ENCODE measurements at regions not wholly inside any gene's neighbourhood (a gene's known extent, or its start where the extent isn't known, plus 50 kb on each side); places are given as distances from the start of the nearest gene placed in this dataset.
A peak's percentile ranks its signal among the peaks of the same experiment; 100 is the strongest.

- Histone ChIP-seq H3K9me3 (no peaks in the 10 kb centered on the region), H3K36me3 (no peaks in the 10 kb centered on the region), H3K27me3 (no peaks in the 10 kb centered on the region), H3K4me3 (no peak overlapping the region)
- DNase-seq = peak; percentile 33
Observed at GRCh38 chr11:15893080-15893492, 463.3 kb downstream of the SOX6 start.

DNA sequence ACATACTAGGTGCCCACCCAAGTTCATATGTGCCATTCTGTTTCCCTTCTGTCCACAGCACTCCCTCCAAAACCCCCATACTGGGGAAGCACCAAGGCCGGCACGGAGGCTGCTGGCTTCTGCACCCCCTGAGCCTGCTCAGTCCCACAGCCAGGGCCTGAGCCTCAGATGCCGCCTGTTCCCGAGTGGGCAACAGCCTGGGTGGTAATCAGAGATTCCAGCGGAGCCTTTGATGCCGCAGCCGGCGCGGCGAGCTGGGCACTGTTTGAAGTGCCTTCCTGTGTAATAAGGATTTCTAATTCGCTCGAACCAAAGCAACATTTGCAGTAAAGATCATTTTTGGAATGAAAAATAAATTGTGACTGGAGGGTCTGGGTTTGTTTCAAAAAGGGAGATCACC lies 460.3 kb downstream of the SOX6 start:
- no peak overlapping the region for H3K4me3 ChIP-seq
- no peaks in the 10 kb centered on the region for H3K27me3 ChIP-seq
- no peaks in the 10 kb centered on the region for H3K9me3 ChIP-seq
- H3K36me3 ChIP-seq = no peaks in the 10 kb centered on the region
- DNase-seq = no peak

- Histone ChIP-seq H3K4me3 (no peak overlapping the region), H3K9me3 (no peaks in the 10 kb centered on the region), H3K27me3 (no peaks in the 10 kb centered on the region), H3K36me3 (no peaks in the 10 kb centered on the region)
- DNase-seq = no peak
Observed at GRCh38 chr11:15896530-15896929, 459.8 kb downstream of the SOX6 start.

DNA sequence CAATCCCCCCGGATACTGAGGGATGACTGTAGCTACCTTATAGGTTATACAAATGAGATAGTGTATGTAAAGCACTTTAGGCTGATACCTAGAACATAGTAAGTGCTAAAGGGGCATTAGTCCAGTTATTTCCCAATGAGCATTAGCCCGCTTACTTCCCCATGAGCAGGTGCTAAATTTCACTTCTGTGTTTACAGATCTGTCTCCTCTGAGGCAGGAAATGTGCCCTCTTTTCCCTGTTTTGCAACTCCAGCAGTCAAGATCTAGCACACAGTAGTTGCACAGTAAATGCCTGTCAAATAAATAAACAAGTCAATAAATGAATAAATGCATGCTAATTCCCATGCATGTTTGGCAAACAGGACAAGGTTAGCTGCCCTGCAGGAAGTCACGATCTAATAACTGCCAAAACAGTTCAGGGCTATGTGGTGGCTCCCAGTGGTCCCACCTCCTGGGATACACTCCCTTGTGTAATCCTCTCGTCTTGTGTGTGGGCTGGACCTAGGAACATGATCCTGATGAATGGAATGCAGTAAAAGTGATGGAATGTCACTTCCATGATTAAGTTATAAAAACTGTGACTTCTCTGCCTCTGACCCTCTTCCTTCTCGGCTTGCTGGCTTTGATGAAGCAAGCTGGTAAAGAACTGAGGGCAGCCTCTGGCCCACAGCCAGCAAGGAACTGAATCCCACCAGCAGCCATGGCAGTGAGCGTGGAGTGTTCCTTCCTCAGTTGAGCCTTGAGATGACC lies 459.0 kb downstream of the SOX6 start:
- no peaks in the 10 kb centered on the region for H3K27me3 ChIP-seq
- DNase-seq = peak; percentile 16
- no peak overlapping the region for H3K4me3 ChIP-seq
- no peaks in the 10 kb centered on the region for H3K9me3 ChIP-seq
- H3K36me3 ChIP-seq = no peaks in the 10 kb centered on the region

- Histone ChIP-seq H3K4me3 (no peak overlapping the region), H3K9me3 (no peaks in the 10 kb centered on the region), H3K27me3 (no peaks in the 10 kb centered on the region), H3K36me3 (no peaks in the 10 kb centered on the region)
- no peak for DNase-seq
Observed at GRCh38 chr11:15901054-15901453, 455.3 kb downstream of the SOX6 start.

DNA sequence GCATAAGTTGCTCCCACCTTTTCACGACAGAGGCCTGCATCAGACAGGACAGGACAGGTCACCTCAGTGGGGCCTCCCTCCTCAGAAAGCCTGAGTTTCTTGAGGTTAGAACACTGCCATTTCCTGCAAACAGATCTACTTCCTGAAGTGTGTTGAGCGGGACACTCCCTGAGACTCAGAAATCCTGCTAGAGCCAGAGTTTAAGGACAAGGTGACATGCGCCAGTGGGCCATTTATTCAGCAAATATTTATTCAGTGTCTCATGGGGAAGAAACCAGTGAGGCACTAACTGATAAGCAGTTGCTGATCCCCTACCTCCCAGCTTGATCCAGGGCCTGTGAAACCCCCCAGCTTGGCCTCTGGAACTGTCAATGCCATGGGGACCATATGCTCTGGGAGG lies 454.6 kb downstream of the SOX6 start:
- H3K9me3 ChIP-seq = no peaks in the 10 kb centered on the region
- H3K4me3 ChIP-seq = no peak overlapping the region
- no peaks in the 10 kb centered on the region for H3K27me3 ChIP-seq
- no peak for DNase-seq
- H3K36me3 ChIP-seq = no peaks in the 10 kb centered on the region

DNA sequence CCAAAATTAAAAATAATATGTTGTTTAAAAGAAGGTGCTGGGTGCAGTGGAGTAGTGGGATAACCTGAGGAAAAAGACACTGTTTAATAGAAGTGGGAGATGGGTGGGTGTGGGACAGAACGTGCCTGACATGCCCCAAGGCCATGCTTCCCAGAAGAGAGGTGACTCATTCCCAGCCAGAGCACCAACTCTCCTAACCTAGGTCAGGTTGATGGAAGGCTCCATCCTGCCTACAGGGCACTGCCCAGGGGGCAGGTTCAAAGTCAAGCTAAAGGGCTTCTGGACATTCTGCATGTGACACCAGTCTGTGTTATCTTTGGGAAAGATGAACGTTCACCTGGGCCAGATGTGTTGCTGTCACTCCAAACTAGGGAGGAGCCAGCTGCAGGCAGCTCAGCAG lies 453.1 kb downstream of the SOX6 start:
- Histone ChIP-seq H3K9me3 (no peaks in the 10 kb centered on the region), H3K36me3 (no peaks in the 10 kb centered on the region), H3K27me3 (no peaks in the 10 kb centered on the region), H3K4me3 (no peak overlapping the region)
- DNase-seq = no peak

GRCh38 chr11:15905366-15906104 lies 450.8 kb downstream of the SOX6 start:
- no peak for DNase-seq
- H3K4me3 ChIP-seq = no peak overlapping the region
- H3K27me3 ChIP-seq = no peaks in the 10 kb centered on the region
- no peaks in the 10 kb centered on the region for H3K36me3 ChIP-seq
- H3K9me3 ChIP-seq = no peaks in the 10 kb centered on the region

DNA sequence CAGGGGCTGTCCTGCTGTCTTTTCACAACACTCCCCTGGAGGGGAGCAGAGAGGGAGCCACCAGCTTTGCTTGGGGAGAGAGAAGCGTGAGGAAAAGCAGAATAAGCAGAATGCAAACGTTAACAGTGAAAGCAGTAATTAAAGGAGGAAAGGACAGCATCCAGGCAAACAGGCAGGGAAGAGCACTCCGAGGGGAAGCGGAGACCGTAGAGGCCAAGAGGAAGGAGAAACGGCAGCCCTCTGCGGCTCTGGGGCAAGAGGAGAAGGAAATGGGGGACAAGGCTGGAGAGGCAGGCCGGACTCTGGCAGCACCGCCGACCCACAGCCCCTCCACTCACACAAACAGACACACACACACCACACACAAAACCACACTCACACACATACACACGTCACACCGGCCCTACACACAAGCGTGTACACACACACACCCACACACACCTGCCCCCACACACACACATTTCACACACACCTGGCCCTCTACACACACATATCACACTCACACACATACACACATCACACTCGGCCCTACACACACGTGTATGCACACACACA lies 449.8 kb downstream of the SOX6 start:
- Histone ChIP-seq H3K4me3 (no peak overlapping the region), H3K36me3 (no peaks in the 10 kb centered on the region), H3K9me3 (no peaks in the 10 kb centered on the region), H3K27me3 (no peaks in the 10 kb centered on the region)
- DNase-seq = no peak

- no peaks in the 10 kb centered on the region for H3K9me3 ChIP-seq
- no peaks in the 10 kb centered on the region for H3K27me3 ChIP-seq
- no peaks in the 10 kb centered on the region for H3K36me3 ChIP-seq
- DNase-seq = no peak
- no peak overlapping the region for H3K4me3 ChIP-seq
Observed at GRCh38 chr11:15907806-15908205, 448.5 kb downstream of the SOX6 start.

DNA sequence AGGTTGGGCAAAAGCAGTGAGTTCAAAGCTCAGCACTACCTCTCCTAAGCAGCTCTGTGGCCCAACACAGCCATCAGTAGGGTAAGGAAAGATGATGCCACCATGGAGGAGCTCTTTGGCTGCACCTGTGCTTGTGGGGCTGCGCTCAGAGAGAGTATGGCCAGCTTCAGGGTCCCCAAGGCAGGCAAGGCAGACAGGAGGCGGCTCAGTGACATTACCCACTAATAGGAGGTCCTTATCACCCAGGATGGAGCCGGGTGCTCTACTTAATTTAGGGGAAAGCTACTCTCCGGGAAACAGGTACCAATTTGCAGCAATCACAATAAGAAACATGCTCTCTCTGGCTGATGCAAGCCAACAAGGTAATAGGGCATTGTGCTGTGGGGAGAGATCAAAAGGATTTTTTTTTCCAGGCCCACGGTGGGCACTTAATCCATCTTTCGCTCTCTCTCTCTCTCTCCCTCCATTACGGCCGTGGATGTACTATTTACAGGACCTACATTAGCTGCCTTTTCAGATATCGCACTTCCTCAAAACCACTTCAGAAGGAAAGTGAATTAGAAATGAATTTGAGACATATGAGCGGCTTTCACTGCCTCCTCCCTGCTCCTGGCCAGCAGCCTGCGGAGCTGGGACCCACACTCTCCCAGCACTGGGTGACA lies 446.3 kb downstream of the SOX6 start:
- H3K4me3 ChIP-seq = no peak overlapping the region
- H3K9me3 ChIP-seq = no peaks in the 10 kb centered on the region
- no peak for DNase-seq
- H3K36me3 ChIP-seq = no peaks in the 10 kb centered on the region
- H3K27me3 ChIP-seq = no peaks in the 10 kb centered on the region

DNA sequence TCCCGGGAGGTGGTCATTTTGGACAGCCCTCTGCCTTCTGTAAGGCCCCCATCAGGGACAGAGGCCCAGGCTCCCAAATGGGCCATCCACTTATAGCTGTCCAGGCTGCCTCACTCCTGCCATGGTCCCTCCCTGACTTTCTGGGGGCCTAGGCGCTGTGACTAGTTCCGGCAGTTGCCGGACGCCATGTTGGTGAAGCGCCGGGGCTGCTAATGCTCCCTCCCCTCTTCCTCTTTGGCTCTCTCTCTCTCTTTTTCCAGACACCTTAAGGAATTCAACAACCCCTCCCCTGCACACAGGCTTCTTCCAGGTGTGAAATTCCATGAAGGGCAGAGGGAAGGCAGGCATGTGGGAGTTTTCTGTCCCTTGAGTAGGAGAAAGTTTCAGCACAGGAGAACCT lies 445.6 kb downstream of the SOX6 start:
- no peaks in the 10 kb centered on the region for H3K36me3 ChIP-seq
- H3K9me3 ChIP-seq = no peaks in the 10 kb centered on the region
- no peak for DNase-seq
- no peaks in the 10 kb centered on the region for H3K27me3 ChIP-seq
- no peak overlapping the region for H3K4me3 ChIP-seq

DNA sequence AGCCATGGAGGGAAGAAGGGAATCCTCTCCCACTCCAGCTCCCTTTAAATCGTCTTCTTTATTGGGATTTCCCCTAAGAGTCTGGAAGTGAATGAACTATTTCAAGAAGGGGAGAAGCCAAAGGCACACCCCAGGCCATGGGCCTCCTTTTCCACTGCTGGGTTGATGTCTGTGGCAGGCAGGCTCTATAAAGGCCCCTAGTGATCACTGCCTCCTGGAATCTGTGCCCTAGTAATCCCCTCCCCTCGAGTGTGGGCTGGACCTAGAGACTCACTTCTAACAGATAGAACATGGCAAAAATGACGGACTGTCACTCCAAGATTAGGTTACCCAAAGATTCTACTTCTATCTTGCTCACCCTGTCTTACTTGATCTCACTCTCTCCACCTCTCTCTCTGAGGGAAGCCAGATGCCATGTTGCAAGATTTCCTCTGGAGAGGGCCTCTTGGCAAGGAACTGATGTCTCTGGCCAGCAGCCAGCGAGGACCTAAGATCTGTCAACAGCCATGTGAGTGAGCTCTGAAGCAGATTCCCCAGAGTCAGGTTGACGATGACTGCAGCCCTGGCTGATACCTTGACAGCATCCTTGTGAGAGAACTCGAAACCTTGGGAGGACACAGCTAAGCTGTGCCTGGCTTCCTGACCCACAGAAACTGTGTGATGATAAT lies 444.8 kb downstream of the SOX6 start:
- no peaks in the 10 kb centered on the region for H3K27me3 ChIP-seq
- H3K4me3 ChIP-seq = no peak overlapping the region
- no peak for DNase-seq
- H3K9me3 ChIP-seq = no peaks in the 10 kb centered on the region
- no peaks in the 10 kb centered on the region for H3K36me3 ChIP-seq

- Histone ChIP-seq H3K27me3 (no peaks in the 10 kb centered on the region), H3K9me3 (no peaks in the 10 kb centered on the region), H3K4me3 (no peak overlapping the region), H3K36me3 (no peaks in the 10 kb centered on the region)
- DNase-seq = no peak
Observed at GRCh38 chr11:15912291-15912690, 444.1 kb downstream of the SOX6 start.

GRCh38 chr11:15912825-15913224 lies 443.5 kb downstream of the SOX6 start:
- Histone ChIP-seq H3K9me3 (no peaks in the 10 kb centered on the region), H3K4me3 (no peak overlapping the region), H3K27me3 (no peaks in the 10 kb centered on the region), H3K36me3 (no peaks in the 10 kb centered on the region)
- DNase-seq = no peak

GRCh38 chr11:15913261-15913660 lies 443.1 kb downstream of the SOX6 start:
- no peaks in the 10 kb centered on the region for H3K36me3 ChIP-seq
- no peak overlapping the region for H3K4me3 ChIP-seq
- H3K9me3 ChIP-seq = no peaks in the 10 kb centered on the region
- no peaks in the 10 kb centered on the region for H3K27me3 ChIP-seq
- DNase-seq = no peak

Measured in MG63 (cell line).